Natural killer cell (primary cell): ENCODE measurements at regions not wholly inside any gene's neighbourhood (a gene's known extent, or its start where the extent isn't known, plus 50 kb on each side); places are given as distances from the start of the nearest gene placed in this dataset.

Experiments used
- ATAC-seq, 3 donors: fragments of 150-1000 bp in 2 of 3; fragments of 200-7000 bp in 1 of 3; cut with Tn5 transposase; 1 replicate in 1 of 3; 2 replicates in 2 of 3; pipeline ENCODE4 v1.10.0; 2021; ENCODE audit warnings: mild to moderate bottlenecking in 2 of 3, moderate library complexity in 2 of 3
- DNase-seq, 2 donors: peaks; one replicate each; pipeline versions ENCODE4 v3.0.0 to v3.0.0-alpha.2; 2013 to 2021; ENCODE audit warnings: mixed read lengths in 1 of 2
- H3K27ac ChIP-seq: one replicate; pipeline ENCODE4 v1.5.1; 2013; ENCODE audit warnings: mild to moderate bottlenecking, low read length
- H3K27me3 ChIP-seq: one replicate; pipeline ENCODE4 v1.6.1; 2013; ENCODE audit warnings: low read length; ENCODE audit not compliant: control insufficient read depth, insufficient read depth
- H3K36me3 ChIP-seq: one replicate; pipeline ENCODE4 v1.6.1; 2013; ENCODE audit warnings: low read length; ENCODE audit not compliant: control insufficient read depth, insufficient read depth
- H3K4me1 ChIP-seq: one replicate; pipeline ENCODE4 v1.6.1; 2013; ENCODE audit warnings: low read length; ENCODE audit not compliant: control insufficient read depth, insufficient read depth
- H3K4me3 ChIP-seq: one replicate; pipeline ENCODE4 v1.5.1; 2013; ENCODE audit warnings: low read length
- H3K9me3 ChIP-seq: one replicate; pipeline ENCODE4 v1.6.1; 2013; ENCODE audit warnings: low read length; ENCODE audit not compliant: control insufficient read depth, insufficient read depth
- H3K27ac Mint-ChIP-seq, 2 donors: one replicate each; pipeline ENCODE4 v1.8.0; 2022; ENCODE audit warnings: mild to moderate bottlenecking in 2 of 2, mixed read lengths in 2 of 2, moderate library complexity in 1 of 2
- H3K27me3 Mint-ChIP-seq, 2 donors: one replicate each; pipeline ENCODE4 v1.8.0; 2022; ENCODE audit warnings: low read depth in 2 of 2, mixed read lengths in 2 of 2
- H3K36me3 Mint-ChIP-seq: one replicate; pipeline ENCODE4 v1.8.0; 2022; ENCODE audit warnings: mixed read lengths
- H3K4me1 Mint-ChIP-seq, 2 donors: one replicate each; pipeline ENCODE4 v1.8.0; 2022; ENCODE audit warnings: mixed read lengths in 2 of 2
- H3K4me3 Mint-ChIP-seq: one replicate; pipeline ENCODE4 v1.8.0; 2022; ENCODE audit warnings: mild to moderate bottlenecking, moderate library complexity, mixed read lengths
- H3K9me3 Mint-ChIP-seq, 2 donors: one replicate each; pipeline ENCODE4 v1.8.0; 2022; ENCODE audit warnings: mixed read lengths in 2 of 2
- CTCF ChIP-seq: fragments of 200-600 bp; IDR thresholded peaks from one replicate; pipeline ENCODE4 v1.8.0; 2022; ENCODE audit warnings: antibody characterized with exemption
- WGBS: methylation state at CpG from one replicate; pipeline ENCODE4 v1.1.7; 2013; ENCODE audit warnings: missing lambda C conversion rate; ENCODE audit not compliant: insufficient coverage; 5-methylcytosine and 5-hydroxymethylcytosine counted together
- intact Hi-C: fragments of 100-400 bp; cut with micrococcal nuclease; formaldehyde crosslinking; loops from one replicate; pipeline ENCODE4 v1.14.2; 2022

GRCh38 chr15:31459400-31459748 is 132.7 kb downstream of the KLF13 start:
- intact Hi-C loops = no loop called here
- Mint-ChIP-seq H3K36me3 (peaks cover 9% of the 10 kb centered on the region), H3K27me3 (no peaks in the 10 kb centered on the region), H3K4me3 (no peak overlapping the region), H3K9me3 (peaks cover 5% of the 10 kb centered on the region in 2 donors), H3K4me1 (peaks cover 16 to 17% of the 10 kb centered on the region in 2 donors), H3K27ac (no peak overlapping the region)
- ATAC-seq (no peak), DNase-seq (no peak)
- no peaks in the 10 kb centered on the region for H3K9me3 ChIP-seq
- peaks cover 5% of the 10 kb centered on the region for H3K4me1 ChIP-seq
- no peak overlapping the region for H3K4me3 ChIP-seq
- no CpG with 5 or more reads among the region's 1 CpG for WGBS
- H3K27me3 ChIP-seq = no peaks in the 10 kb centered on the region
- no peaks in the 10 kb centered on the region for H3K36me3 ChIP-seq
- H3K27ac ChIP-seq = no peak overlapping the region
- TF ChIP-seq CTCF = no peak

GRCh38 chr15:31461375-31461774 is 134.7 kb downstream of the KLF13 start:
- 95% methylated on average over 5 of the region's 5 CpGs for WGBS
- no peak for TF ChIP-seq CTCF
- no peaks in the 10 kb centered on the region for H3K9me3 Mint-ChIP-seq

GRCh38 chr15:31461911-31462480 is 135.4 kb downstream of the KLF13 start:
- H3K4me1 ChIP-seq = peaks cover 5% of the 10 kb centered on the region
- DNase-seq (no peak), ATAC-seq (no peak)
- Mint-ChIP-seq H3K9me3 (no peaks in the 10 kb centered on the region), H3K4me1 (peaks cover 0 to 13% of the 10 kb centered on the region in 2 donors), H3K4me3 (no peak overlapping the region), H3K36me3 (no peaks in the 10 kb centered on the region), H3K27ac (no peak overlapping the region), H3K27me3 (peaks cover 0 to 2% of the 10 kb centered on the region in 2 donors)
- H3K36me3 ChIP-seq = no peaks in the 10 kb centered on the region
- H3K27ac ChIP-seq = no peak overlapping the region
- WGBS = 92% methylated on average over 9 of the region's 9 CpGs
- H3K4me3 ChIP-seq = no peak overlapping the region
- H3K27me3 ChIP-seq = no peaks in the 10 kb centered on the region
- no peaks in the 10 kb centered on the region for H3K9me3 ChIP-seq
- intact Hi-C loops = no loop called here
- TF ChIP-seq CTCF = no peak

More at GRCh38 chr15:31461375-31461774, 134.7 kb downstream of the KLF13 start:
- intact Hi-C loops = no loop called here
- H3K4me1 Mint-ChIP-seq = peaks cover 0 to 13% of the 10 kb centered on the region in 2 donors
- Histone ChIP-seq H3K9me3 (no peaks in the 10 kb centered on the region), H3K27me3 (no peaks in the 10 kb centered on the region), H3K27ac (no peak overlapping the region), H3K4me1 (peaks cover 5% of the 10 kb centered on the region), H3K36me3 (no peaks in the 10 kb centered on the region), H3K4me3 (no peak overlapping the region)
- peaks cover 0 to 2% of the 10 kb centered on the region in 2 donors for H3K27me3 Mint-ChIP-seq
- no peak overlapping the region for H3K27ac Mint-ChIP-seq
- DNase-seq (no peak), ATAC-seq (no peak)
- H3K36me3 Mint-ChIP-seq = no peaks in the 10 kb centered on the region
- no peak overlapping the region for H3K4me3 Mint-ChIP-seq

- WGBS = 73% methylated on average over 7 of the region's 8 CpGs
- Histone ChIP-seq H3K36me3 (no peaks in the 10 kb centered on the region), H3K27ac (no peak overlapping the region), H3K9me3 (no peaks in the 10 kb centered on the region), H3K4me1 (peaks cover 5% of the 10 kb centered on the region), H3K27me3 (no peaks in the 10 kb centered on the region), H3K4me3 (no peak overlapping the region)
- no peaks in the 10 kb centered on the region for H3K36me3 Mint-ChIP-seq
- peaks cover 0 to 13% of the 10 kb centered on the region in 2 donors for H3K4me1 Mint-ChIP-seq
- ATAC-seq = no peak
- no peak overlapping the region for H3K27ac Mint-ChIP-seq
- TF ChIP-seq CTCF = no peak
- no peak overlapping the region for H3K4me3 Mint-ChIP-seq
- intact Hi-C loops = no loop called here
- no peaks in the 10 kb centered on the region for H3K9me3 Mint-ChIP-seq
- H3K27me3 Mint-ChIP-seq = peaks cover 0 to 2% of the 10 kb centered on the region in 2 donors
- DNase-seq = no peak
Observed at GRCh38 chr15:31463521-31464102, 137.0 kb downstream of the KLF13 start.
